K562 (cell line): ENCODE measurements at regions not wholly inside any gene's neighbourhood (a gene's known extent, or its start where the extent isn't known, plus 50 kb on each side); places are given as distances from the start of the nearest gene placed in this dataset.

Experiments used
- ATAC-seq: fragments of 200-7000 bp; cut with Tn5 transposase; 3 replicates; pipeline ENCODE4 v1.9.1; 2020; ENCODE audit warnings: moderate library complexity
- BruUV-seq: library from RNA; stranded (reverse); fragments of 400-500 nt; replicated peaks from 2 replicates; lab custom pipeline; 2021; lab: Mats Ljungman, UMichigan
- CTCF ChIA-PET: fragments of 300-600 bp; formaldehyde crosslinking; extraction: SDS; loops from one replicate; lab custom pipeline; 2021; ENCODE audit warnings: low intra/inter-chr PET ratio; lab: Yijun Ruan, JAX
- POLR2A ChIA-PET: fragments of 300-600, 350-650 bp; sonication (Branson Sonifier 250); formaldehyde crosslinking; extraction: SDS; loops from one replicate; lab custom pipeline; 2021; ENCODE audit warnings: antibody characterized with exemption, inconsistent platforms; lab: Yijun Ruan, JAX
- DNase-seq, 4 experiments: peaks; one replicate each; pipeline versions ENCODE4 v3.0.0 to v3.0.0-alpha.2; 2011 to 2018; ENCODE audit warnings: low spot score in 3 of 4, mixed read lengths in 3 of 4; ENCODE audit errors: extremely low read depth in 1 of 4
- FAIRE-seq: peaks from 2 replicates; lab custom pipeline; 2011; peaks lifted over from hg19 to GRCh38; lab: Jason Lieb, UNC
- H2AFZ ChIP-seq: 2 replicates; pipeline ENCODE4 v1.6.0; 2011; ENCODE audit warnings: low read depth, low read length, control low read depth, inconsistent platforms
- H3K27ac ChIP-seq: fragments of 200-600 bp; 3 replicates; pipeline ENCODE4 v1.8.0; 2011; ENCODE audit warnings: low read depth, mild to moderate bottlenecking, control low read depth, inconsistent platforms, low read length, moderate library complexity, mixed read lengths; ENCODE audit errors: extremely low read depth
- H3K27me3 ChIP-seq, 2 experiments: fragments of 300-600 bp in 1 of 2; 2 replicates in 1 of 2; 3 replicates in 1 of 2; pipeline versions ENCODE4 v1.6.0 to v1.8.0; 2011; ENCODE audit warnings: inconsistent platforms in 2 of 2, low read length in 2 of 2, mild to moderate bottlenecking in 1 of 2, mixed read lengths in 1 of 2, moderate library complexity in 1 of 2; ENCODE audit not compliant: control insufficient read depth in 2 of 2, insufficient read depth in 2 of 2
- H3K36me3 ChIP-seq: fragments of 300-600 bp; 3 replicates; pipeline ENCODE4 v1.8.0; 2011; ENCODE audit warnings: mild to moderate bottlenecking, low read length, inconsistent platforms; ENCODE audit not compliant: control insufficient read depth, insufficient read depth
- H3K4me1 ChIP-seq, 2 experiments: fragments of 200-600 bp in 1 of 2; replicated peaks in 1 of 2; 2 replicates in 1 of 2; 3 replicates in 1 of 2; pipeline versions ENCODE4 v1.5.1 to v1.8.0; 2011; ENCODE audit warnings: inconsistent platforms in 2 of 2, low read length in 2 of 2, mild to moderate bottlenecking in 1 of 2, mixed read lengths in 1 of 2, moderate library complexity in 1 of 2; ENCODE audit not compliant: control insufficient read depth in 2 of 2, insufficient read depth in 2 of 2
- H3K4me2 ChIP-seq: 2 replicates; pipeline ENCODE4 v1.6.1; 2011; ENCODE audit warnings: low read length, control low read depth, inconsistent platforms, mixed read lengths; ENCODE audit not compliant: insufficient read depth
- H3K4me3 ChIP-seq: fragments of 200-600 bp; sonication (generic), shearing (Covaris generic); 2 replicates; pipeline ENCODE4 v1.5.1; 2016; ENCODE audit warnings: control low read depth, inconsistent platforms
- H3K79me2 ChIP-seq: fragments of 200-600 bp; 3 replicates; pipeline ENCODE4 v1.8.0; 2011; ENCODE audit warnings: low read length, inconsistent platforms; ENCODE audit not compliant: control insufficient read depth, insufficient read depth
- H3K9ac ChIP-seq, 2 experiments: 2 replicates each; pipeline versions ENCODE4 v1.6.0 to v1.6.1; 2011; ENCODE audit warnings: low read depth in 2 of 2, low read length in 2 of 2, control low read depth in 1 of 2, inconsistent platforms in 1 of 2, mild to moderate bottlenecking in 1 of 2, mixed read lengths in 1 of 2; ENCODE audit not compliant: insufficient read depth in 1 of 2
- H3K9me1 ChIP-seq: one replicate; pipeline ENCODE4 v1.6.0; 2011; ENCODE audit warnings: inconsistent platforms, mild to moderate bottlenecking, low read length, moderate library complexity; ENCODE audit not compliant: control insufficient read depth, insufficient read depth
- H3K9me3 ChIP-seq: replicated peaks from 2 replicates; pipeline ENCODE4 v1.5.1; 2011; ENCODE audit warnings: low read depth, low read length, inconsistent platforms; ENCODE audit not compliant: control insufficient read depth, insufficient read depth
- H4K20me1 ChIP-seq: replicated peaks from 2 replicates; pipeline ENCODE4 v1.6.1; 2011; ENCODE audit warnings: low read length, inconsistent platforms, mixed read lengths; ENCODE audit not compliant: control insufficient read depth, insufficient read depth
- CAMTA2 ChIP-seq: fragments of 250-450 bp; sonication (Bioruptor Pico); conservative IDR thresholded peaks from 2 replicates; pipeline ENCODE4 v1.5.1; 2022
- CBX2 ChIP-seq: fragments of 200-600 bp; sonication (generic); IDR thresholded peaks from one replicate; pipeline ENCODE4 v1.6.1; 2012; ENCODE audit warnings: mild to moderate bottlenecking, low read length, inconsistent platforms; ENCODE audit not compliant: insufficient read depth, poor library complexity, severe bottlenecking
- FIP1L1 ChIP-seq: fragments of 200-400 bp; formaldehyde crosslinking; IDR thresholded peaks from 2 replicates; pipeline ENCODE4 v1.6.1; 2018; ENCODE audit warnings: mild to moderate bottlenecking, low read depth, low read length; ENCODE audit not compliant: poor library complexity, severe bottlenecking
- GATAD2B ChIP-seq: fragments of 450-650 bp; IDR thresholded peaks from 2 replicates; pipeline ENCODE4 v1.6.1; 2017; ENCODE audit warnings: mild to moderate bottlenecking, borderline replicate concordance
- MAFF ChIP-seq: IDR thresholded peaks from 2 replicates; pipeline ENCODE4 v1.6.1; 2012; ENCODE audit warnings: low read length, improper control_type of control experiment
- MTF1 ChIP-seq: fragments of 250-450 bp; sonication (Bioruptor Pico); IDR thresholded peaks from 2 replicates; pipeline ENCODE4 v1.9.0; 2021; ENCODE audit warnings: moderate library complexity, mild to moderate bottlenecking, inconsistent platforms, borderline replicate concordance
- ZBED1 ChIP-seq: IDR thresholded peaks from 2 replicates; pipeline ENCODE4 v1.6.1; 2014
- ZFP1 ChIP-seq: fragments of 450-650 bp; formaldehyde crosslinking; IDR thresholded peaks from 2 replicates; pipeline ENCODE4 v1.4.0; 2020; ENCODE audit warnings: mild to moderate bottlenecking, mixed read lengths
- ZNF12 ChIP-seq: sonication (generic); formaldehyde crosslinking; IDR thresholded peaks from 2 replicates; pipeline ENCODE4 v1.4.0; 2020; ENCODE audit warnings: mild to moderate bottlenecking, missing genetic modification reagents
- ZNF232 ChIP-seq: sonication (generic); formaldehyde crosslinking; IDR thresholded peaks from 2 replicates; pipeline ENCODE4 v1.8.0; 2022; ENCODE audit warnings: mild to moderate bottlenecking, missing genetic modification reagents
- in situ Hi-C: fragments of 300-500 bp; cut with MboI; formaldehyde crosslinking; loops from 4 replicates; pipeline ENCODE4 v1.15.0; 2018; ENCODE audit warnings: inconsistent platforms, mixed read lengths
- intact Hi-C: fragments of 100-400 bp; cut with micrococcal nuclease; formaldehyde crosslinking; loops from 2 replicates; pipeline ENCODE4 v1.14.2; 2022
- TF ChIP-seq, protein P1 (sequence below): fragments of 450-650 bp; IDR thresholded peaks from 2 replicates; pipeline ENCODE4 v1.6.1; 2017; ENCODE audit warnings: antibody characterized with exemption, mild to moderate bottlenecking

DNA sequence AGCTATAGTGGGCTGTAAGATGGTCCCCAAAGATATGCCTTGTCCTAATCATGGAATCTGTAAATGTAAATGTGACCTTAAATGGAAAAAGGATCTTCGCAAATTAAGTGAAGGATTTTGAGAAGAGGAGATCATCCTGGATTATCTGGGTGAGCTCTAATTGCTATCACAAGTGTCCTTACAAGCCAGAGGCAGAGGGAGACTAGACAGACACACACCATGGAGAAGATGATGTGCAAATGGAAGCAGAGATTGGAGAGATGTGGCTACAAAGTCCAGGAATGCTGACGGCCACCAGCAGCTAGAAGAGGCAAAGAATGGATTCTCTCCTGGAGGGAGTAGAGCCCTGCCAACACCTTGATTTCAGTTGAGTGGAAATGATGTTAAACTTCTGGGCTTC is 102.3 kb upstream of the PROK2 start (continued):
- TF ChIP-seq ZFP1 (CRISPR knock-in tag): no peak
- no peak for TF ChIP-seq ZNF232 (CRISPR knock-in tag)
- no peak for TF ChIP-seq CBX2

DNA sequence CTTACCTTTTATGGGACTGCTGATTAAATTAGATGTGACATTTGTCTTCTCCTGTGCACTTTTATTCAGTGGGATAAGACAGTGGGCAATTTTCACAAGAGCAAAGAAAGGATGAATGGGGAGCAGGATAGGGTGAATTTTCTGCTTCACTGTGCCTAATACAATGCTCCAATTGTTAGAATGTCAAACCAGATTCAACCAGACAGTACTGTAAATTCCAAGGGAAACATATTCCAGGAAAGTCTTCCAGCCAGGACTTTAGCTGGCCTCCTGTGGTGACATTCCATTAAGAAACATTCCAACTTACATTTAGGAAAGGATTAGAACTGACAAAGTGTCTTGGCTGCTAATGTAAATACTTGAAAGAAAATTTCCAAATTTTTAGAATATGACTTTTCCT is 100.1 kb upstream of the PROK2 start:
- in situ Hi-C loops: no loop called here
- Histone ChIP-seq H3K4me2 (no peak overlapping the region), H2AFZ (no peak overlapping the region), H3K4me1 (no peaks in the 10 kb centered on the region), H4K20me1 (no peaks in the 10 kb centered on the region), H3K9ac (no peak overlapping the region), H3K79me2 (no peaks in the 10 kb centered on the region), H3K9me3 (no peaks in the 10 kb centered on the region), H3K27me3 (peaks cover 0 to 6% of the 10 kb centered on the region in 2 experiments; a peak in 4 of 5 replicates), H3K27ac (no peak overlapping the region), H3K9me1 (no peaks in the 10 kb centered on the region), H3K4me3 (no peak overlapping the region), H3K36me3 (no peaks in the 10 kb centered on the region)
- no peak for ATAC-seq
- TF ChIP-seq ZBED1 (no peak), CAMTA2 (CRISPR knock-in tag) (no peak), MAFF (no peak), MTF1 (CRISPR knock-in tag) (no peak), FIP1L1 (no peak), GATAD2B (no peak), ZNF12 (CRISPR knock-in tag) (no peak)
- TF ChIP-seq, protein P1, sequence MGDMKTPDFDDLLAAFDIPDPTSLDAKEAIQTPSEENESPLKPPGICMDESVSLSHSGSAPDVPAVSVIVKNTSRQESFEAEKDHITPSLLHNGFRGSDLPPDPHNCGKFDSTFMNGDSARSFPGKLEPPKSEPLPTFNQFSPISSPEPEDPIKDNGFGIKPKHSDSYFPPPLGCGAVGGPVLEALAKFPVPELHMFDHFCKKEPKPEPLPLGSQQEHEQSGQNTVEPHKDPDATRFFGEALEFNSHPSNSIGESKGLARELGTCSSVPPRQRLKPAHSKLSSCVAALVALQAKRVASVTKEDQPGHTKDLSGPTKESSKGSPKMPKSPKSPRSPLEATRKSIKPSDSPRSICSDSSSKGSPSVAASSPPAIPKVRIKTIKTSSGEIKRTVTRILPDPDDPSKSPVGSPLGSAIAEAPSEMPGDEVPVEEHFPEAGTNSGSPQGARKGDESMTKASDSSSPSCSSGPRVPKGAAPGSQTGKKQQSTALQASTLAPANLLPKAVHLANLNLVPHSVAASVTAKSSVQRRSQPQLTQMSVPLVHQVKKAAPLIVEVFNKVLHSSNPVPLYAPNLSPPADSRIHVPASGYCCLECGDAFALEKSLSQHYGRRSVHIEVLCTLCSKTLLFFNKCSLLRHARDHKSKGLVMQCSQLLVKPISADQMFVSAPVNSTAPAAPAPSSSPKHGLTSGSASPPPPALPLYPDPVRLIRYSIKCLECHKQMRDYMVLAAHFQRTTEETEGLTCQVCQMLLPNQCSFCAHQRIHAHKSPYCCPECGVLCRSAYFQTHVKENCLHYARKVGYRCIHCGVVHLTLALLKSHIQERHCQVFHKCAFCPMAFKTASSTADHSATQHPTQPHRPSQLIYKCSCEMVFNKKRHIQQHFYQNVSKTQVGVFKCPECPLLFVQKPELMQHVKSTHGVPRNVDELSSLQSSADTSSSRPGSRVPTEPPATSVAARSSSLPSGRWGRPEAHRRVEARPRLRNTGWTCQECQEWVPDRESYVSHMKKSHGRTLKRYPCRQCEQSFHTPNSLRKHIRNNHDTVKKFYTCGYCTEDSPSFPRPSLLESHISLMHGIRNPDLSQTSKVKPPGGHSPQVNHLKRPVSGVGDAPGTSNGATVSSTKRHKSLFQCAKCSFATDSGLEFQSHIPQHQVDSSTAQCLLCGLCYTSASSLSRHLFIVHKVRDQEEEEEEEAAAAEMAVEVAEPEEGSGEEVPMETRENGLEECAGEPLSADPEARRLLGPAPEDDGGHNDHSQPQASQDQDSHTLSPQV: no peak
- BruUV-seq: no TSS peak
- no peak for DNase-seq
- intact Hi-C loops: no loop called here
- ChIA-PET POLR2A (no interaction called here), CTCF (no interaction called here)
- no peak for FAIRE-seq
